Stimulated activated CD8-positive, alpha-beta memory T cell treated with anti-CD3 and anti-CD28 coated beads, Interleukin-12 subunit alpha, Interleukin-12 subunit beta, amount 100 ng/mL, for 1 hour (primary cell): ENCODE measurements at regions not wholly inside any gene's neighbourhood (a gene's known extent, or its start where the extent isn't known, plus 50 kb on each side); places are given as distances from the start of the nearest gene placed in this dataset.

Experiments
- DNase-seq: peaks from one replicate; pipeline ENCODE4 v3.0.0-alpha.2; 2020; ENCODE audit warnings: low read depth

GRCh38 chr4:1542516-1543320 lies 136.5 kb upstream of the NKX1-1 start:
- no peak for DNase-seq

GRCh38 chr4:1542226-1542490 lies 135.9 kb upstream of the NKX1-1 start:
- no peak for DNase-seq

DNA sequence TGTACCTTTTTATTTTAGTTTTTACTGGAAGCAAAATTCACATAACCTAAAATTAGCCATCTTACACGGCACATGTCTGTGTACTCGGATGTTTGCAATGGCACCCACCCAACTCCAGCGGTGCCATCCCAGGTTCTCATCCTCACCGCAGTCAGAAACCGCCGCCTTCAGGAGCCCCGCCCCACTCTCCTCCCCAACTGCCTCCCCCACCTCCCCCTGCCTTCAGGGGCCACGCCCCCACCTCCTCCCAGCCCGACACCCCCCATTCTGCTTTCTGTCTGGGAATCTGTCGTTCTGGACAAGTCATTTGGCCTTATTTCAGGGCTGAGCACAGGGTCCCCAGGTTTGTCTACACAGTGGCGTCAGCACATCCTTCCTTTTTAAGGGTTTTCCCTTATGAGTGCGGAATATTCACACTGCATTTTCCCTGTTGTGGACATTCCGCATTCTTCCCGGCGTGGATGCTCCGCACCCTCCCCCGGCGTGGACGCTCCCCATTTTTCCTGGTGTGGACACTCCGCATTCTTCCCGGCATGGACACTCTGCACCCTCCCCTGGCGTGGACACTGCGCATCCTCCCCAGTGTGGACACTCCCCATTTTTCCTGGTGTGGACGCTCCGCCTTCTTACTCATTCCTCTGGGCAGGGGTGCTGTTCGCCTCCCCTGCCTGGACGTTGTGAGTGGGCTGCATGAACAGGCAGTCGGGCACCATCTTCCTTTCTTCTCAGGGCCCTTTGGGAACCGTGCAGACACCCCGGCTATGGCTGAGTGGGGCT lies 135.4 kb upstream of the NKX1-1 start:
- no peak for DNase-seq

DNA sequence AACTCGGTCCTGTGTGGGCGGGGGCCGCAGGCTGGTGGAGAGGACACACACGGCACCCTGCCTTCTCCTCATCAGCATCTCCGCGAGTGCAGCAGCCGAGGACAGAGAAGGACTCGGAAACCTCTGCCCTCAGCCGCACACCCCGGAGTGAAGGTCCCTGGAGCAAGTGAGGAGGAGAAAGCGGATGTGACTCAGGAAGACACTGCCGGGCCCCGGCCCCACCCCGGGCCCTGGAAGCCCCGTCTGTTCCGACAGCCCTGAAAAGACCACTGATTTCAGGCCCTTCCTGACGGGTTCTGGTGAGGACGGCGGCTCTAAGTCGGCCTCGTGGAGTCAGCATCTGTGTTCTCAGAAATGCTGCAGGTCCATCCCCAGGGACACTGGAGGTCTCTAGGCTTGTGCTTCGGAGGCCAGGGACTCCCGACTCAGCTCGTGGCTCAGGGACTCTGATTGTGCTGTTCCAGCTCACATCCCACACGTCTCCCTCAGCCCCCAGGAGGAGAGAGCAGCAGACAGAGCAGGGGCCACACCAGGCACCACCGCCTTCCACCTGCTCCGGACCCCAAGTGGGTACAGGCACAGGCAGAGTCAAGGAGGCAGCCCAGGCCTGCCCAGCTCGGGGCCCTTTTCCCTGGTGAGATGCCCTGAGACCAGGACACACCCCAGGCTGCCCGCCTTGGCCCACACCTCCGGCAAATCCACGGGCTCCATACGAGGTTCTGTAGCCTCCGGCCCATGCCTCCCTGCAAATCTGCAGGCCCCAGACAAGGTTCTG lies 134.5 kb upstream of the NKX1-1 start:
- no peak for DNase-seq

DNA sequence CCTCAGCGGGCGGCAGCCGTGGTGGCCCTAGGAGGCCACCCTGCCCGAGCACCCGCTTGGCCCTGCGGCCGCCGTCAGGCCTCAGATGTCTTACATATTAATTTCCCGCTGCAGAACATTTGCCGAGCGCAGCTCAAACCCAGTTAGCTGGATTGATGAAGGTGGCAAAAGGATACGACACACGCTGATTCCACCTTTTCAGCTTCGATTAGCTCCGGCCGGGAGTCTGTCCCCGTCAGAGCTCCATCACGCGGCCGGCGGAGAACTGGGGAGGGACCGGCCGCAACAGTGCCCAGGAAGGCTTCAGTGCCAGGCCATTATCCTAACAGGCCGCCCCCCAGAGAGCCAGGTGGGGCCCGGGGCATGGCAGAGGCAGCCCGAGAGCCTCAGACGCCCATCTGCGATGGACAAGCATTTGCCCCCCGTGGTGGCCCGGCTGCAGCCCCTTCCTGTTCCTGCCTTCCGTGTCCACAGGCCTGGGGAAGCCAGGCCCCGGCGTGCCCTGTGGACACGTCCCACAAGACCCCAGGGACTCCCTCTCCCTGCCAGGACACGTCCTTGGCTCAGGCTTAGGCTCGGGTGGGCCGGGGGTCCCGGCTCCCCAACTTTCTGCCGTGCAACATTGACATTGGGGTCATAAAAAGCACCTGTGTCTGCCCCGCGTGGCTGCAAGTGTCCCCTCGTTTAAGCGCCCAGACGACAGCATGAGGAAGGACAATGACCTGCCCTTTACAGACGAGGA lies 133.8 kb upstream of the NKX1-1 start:
- DNase-seq = no peak

DNA sequence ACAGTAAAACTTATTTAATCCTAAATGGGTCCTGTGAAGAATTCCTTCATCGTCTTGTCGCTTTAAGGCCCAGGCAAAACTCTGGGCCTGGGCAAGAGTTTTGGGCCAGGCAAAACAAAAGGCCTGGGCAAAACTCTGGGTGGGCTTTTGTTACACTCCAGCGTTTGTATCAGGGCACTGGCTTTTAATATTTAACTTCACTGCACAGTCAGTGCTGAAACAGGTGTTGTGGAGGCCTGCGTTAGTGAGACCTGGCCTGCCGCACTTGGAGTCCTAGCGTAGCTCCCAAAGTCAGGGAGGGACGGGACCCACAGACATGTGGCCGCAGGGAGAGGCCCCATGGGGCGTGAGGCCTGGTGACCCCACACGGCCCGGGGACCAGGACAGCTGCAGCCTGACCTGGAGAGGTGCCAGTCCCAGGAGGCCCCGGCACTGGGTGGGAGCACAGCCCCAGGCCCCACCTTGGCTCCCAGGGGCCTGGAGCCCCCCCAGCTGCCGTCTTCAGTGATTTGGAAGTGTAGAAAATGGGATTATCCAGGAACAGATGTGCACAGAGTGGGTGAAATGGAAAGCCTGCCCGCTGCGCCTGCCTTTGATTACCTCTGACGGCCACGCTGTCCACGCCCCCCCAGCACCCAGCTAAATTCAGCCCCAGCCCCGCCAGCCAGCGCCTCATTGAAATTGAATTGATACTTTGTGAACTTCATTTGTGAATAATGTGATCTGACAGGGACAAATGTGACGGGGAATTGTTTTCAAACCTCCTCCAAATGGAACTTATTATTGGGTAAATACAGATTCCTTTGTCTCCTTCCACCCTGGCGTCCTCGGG lies 132.9 kb upstream of the NKX1-1 start:
- no peak for DNase-seq

GRCh38 chr4:1538096-1538410 lies 131.8 kb upstream of the NKX1-1 start:
- no peak for DNase-seq

GRCh38 chr4:1537410-1538095 lies 131.3 kb upstream of the NKX1-1 start:
- DNase-seq = no peak

GRCh38 chr4:1536579-1537409 lies 130.6 kb upstream of the NKX1-1 start:
- no peak for DNase-seq

GRCh38 chr4:1535926-1536578 lies 129.8 kb upstream of the NKX1-1 start:
- DNase-seq = no peak

GRCh38 chr4:1534876-1535526 lies 128.8 kb upstream of the NKX1-1 start:
- DNase-seq = no peak

- no peak for DNase-seq
Measured at GRCh38 chr4:1534095-1534872, 128.0 kb upstream of the NKX1-1 start.

- no peak for DNase-seq
Measured at GRCh38 chr4:1533501-1534064, 127.3 kb upstream of the NKX1-1 start.

GRCh38 chr4:1532549-1533395 lies 126.5 kb upstream of the NKX1-1 start:
- no peak for DNase-seq

- no peak for DNase-seq
Measured at GRCh38 chr4:1531683-1532548, 125.7 kb upstream of the NKX1-1 start.

DNA sequence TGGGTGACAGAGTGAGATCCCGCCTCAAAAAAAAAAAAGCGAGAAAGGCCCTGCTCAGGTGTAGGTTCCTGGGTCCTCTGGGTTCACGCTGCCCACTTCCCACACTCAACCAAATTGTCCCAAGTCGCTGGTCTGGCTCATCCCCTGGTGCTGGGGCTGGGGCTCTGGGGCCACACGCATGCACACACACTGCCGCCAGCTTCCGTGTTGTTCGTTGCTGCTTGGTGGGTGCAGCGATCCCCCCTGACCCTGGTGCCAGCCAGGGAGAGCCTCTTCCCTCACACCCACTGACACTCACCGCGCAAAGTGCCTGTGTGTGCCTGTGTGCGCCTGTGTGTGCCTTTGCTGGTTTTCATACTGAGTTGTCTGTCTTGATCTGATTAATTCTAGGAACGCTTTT lies 124.1 kb upstream of the NKX1-1 start:
- no peak for DNase-seq
